ENCODE measurements at regions not wholly inside any gene's neighbourhood (a gene's known extent, or its start where the extent isn't known, plus 50 kb on each side); places are given as distances from the start of the nearest gene placed in this dataset.

DNA sequence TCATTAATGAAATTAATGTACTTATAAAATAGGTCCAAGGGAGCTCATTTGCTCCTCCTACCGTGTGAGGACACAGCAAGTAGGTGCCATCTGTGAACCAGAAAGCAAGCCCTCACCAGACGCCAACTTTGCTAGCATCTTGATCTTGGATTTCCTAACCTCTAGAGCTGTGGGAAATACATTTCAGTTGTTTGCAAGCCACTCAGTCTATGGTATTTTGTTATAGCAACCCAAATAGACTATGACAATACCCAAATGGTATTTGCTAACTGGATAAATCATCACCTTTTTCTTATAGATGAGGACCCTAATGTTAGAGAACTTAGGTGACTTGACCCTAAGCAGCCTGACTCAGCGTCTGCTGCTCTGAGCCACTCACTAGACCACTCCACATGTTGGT lies 379.6 kb downstream of the HRH4 start:
- H3K36me3 ChIP-seq (ENCODE audit: control insufficient read depth, insufficient read depth, low read length), result no peaks in the 10 kb centered on the region
- intact Hi-C loops (cut with micrococcal nuclease), result no loop called here
- H3K4me1 Mint-ChIP-seq, result no peaks in the 10 kb centered on the region
- no peak overlapping the region for H3K27ac Mint-ChIP-seq
- H3K4me1 ChIP-seq (ENCODE audit: control insufficient read depth, insufficient read depth, low read length), result no peaks in the 10 kb centered on the region
- DNase-seq, result no peak
- H3K27me3 Mint-ChIP-seq (ENCODE audit: low read depth in 2 of 2), result peaks cover 0 to 8% of the 10 kb centered on the region in 2 donors
- H3K27ac ChIP-seq (ENCODE audit: low read length), result no peak overlapping the region
- no peak for ATAC-seq
- no peak overlapping the region for H3K4me3 ChIP-seq (ENCODE audit: low read length)
- TF ChIP-seq, protein P1, sequence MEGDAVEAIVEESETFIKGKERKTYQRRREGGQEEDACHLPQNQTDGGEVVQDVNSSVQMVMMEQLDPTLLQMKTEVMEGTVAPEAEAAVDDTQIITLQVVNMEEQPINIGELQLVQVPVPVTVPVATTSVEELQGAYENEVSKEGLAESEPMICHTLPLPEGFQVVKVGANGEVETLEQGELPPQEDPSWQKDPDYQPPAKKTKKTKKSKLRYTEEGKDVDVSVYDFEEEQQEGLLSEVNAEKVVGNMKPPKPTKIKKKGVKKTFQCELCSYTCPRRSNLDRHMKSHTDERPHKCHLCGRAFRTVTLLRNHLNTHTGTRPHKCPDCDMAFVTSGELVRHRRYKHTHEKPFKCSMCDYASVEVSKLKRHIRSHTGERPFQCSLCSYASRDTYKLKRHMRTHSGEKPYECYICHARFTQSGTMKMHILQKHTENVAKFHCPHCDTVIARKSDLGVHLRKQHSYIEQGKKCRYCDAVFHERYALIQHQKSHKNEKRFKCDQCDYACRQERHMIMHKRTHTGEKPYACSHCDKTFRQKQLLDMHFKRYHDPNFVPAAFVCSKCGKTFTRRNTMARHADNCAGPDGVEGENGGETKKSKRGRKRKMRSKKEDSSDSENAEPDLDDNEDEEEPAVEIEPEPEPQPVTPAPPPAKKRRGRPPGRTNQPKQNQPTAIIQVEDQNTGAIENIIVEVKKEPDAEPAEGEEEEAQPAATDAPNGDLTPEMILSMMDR (IDR thresholded peaks at IDR 0.05), result no peak
- no peaks in the 10 kb centered on the region for H3K27me3 ChIP-seq (ENCODE audit: control insufficient read depth, insufficient read depth, low read length)
- no peak overlapping the region for H3K4me3 Mint-ChIP-seq
- 83% methylated on average over 2 of the region's 3 CpGs for WGBS (ENCODE audit: insufficient coverage)
- H3K9me3 Mint-ChIP-seq, result no peaks in the 10 kb centered on the region
- H3K9me3 ChIP-seq (ENCODE audit: control insufficient read depth, insufficient read depth, low read length), result no peaks in the 10 kb centered on the region
- H3K36me3 Mint-ChIP-seq, result no peaks in the 10 kb centered on the region

DNA sequence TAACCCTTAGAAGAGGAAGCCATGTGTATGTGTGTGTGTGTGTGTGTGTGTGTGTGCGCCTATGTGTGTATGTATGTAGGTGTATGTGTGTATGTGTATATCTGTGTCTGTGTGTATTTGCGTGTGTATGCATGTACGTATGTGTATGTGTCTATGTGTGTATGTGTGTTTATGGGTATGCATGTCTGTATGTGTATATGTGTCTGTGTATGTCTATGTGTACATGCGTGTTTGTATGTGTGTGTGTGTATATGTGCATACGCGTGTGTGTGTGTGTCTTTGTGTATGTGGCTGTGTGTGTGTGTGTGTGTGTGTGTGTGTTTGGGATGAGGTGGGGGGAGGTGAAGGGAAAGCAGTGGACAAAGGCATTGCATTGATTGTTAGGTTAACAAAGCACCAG lies 380.2 kb downstream of the HRH4 start:
- Histone ChIP-seq H3K27ac (ENCODE audit: low read length) (no peak overlapping the region), H3K4me1 (ENCODE audit: control insufficient read depth, insufficient read depth, low read length) (no peaks in the 10 kb centered on the region), H3K9me3 (ENCODE audit: control insufficient read depth, insufficient read depth, low read length) (no peaks in the 10 kb centered on the region), H3K36me3 (ENCODE audit: control insufficient read depth, insufficient read depth, low read length) (no peaks in the 10 kb centered on the region), H3K4me3 (ENCODE audit: low read length) (no peak overlapping the region), H3K27me3 (ENCODE audit: control insufficient read depth, insufficient read depth, low read length) (no peaks in the 10 kb centered on the region)
- H3K36me3 Mint-ChIP-seq, result no peaks in the 10 kb centered on the region
- DNase-seq (no peak), ATAC-seq (peak in 1 of 3 donors; percentile 28)
- intact Hi-C loops (cut with micrococcal nuclease), result no loop called here
- H3K4me3 Mint-ChIP-seq, result no peak overlapping the region
- TF ChIP-seq, protein P1 (IDR thresholded peaks at IDR 0.05), result no peak
- H3K9me3 Mint-ChIP-seq, result no peaks in the 10 kb centered on the region
- H3K4me1 Mint-ChIP-seq, result no peaks in the 10 kb centered on the region
- no peak overlapping the region for H3K27ac Mint-ChIP-seq
- peaks cover 0 to 13% of the 10 kb centered on the region in 2 donors for H3K27me3 Mint-ChIP-seq (ENCODE audit: low read depth in 2 of 2)
- 78% methylated on average over 6 of the region's 6 CpGs for WGBS (ENCODE audit: insufficient coverage)

DNA sequence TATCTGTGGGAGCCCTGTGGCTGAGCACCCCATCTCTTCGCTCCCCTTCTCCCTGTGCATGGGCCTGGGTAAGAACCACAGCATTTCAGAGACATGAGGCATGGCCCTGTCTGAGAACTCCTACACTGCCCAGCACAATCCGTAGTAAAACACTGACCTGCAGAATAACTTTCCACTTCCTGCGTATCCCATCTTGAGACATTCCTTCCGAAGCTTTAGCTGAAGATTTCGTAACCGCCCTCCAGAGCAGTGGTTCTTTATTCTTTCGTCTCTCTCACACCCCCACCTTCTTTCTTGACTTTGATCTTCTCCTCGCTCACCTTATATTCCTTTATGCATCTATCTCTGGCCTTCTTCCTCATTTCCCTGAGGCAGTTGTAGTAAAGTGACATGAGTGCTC lies 381.1 kb downstream of the HRH4 start:
- H3K27ac Mint-ChIP-seq, result no peak overlapping the region
- Histone ChIP-seq H3K4me3 (ENCODE audit: low read length) (no peak overlapping the region), H3K4me1 (ENCODE audit: control insufficient read depth, insufficient read depth, low read length) (no peaks in the 10 kb centered on the region), H3K36me3 (ENCODE audit: control insufficient read depth, insufficient read depth, low read length) (no peaks in the 10 kb centered on the region), H3K27me3 (ENCODE audit: control insufficient read depth, insufficient read depth, low read length) (no peaks in the 10 kb centered on the region), H3K9me3 (ENCODE audit: control insufficient read depth, insufficient read depth, low read length) (no peaks in the 10 kb centered on the region), H3K27ac (ENCODE audit: low read length) (no peak overlapping the region)
- H3K4me1 Mint-ChIP-seq, result no peaks in the 10 kb centered on the region
- TF ChIP-seq, protein P1 (IDR thresholded peaks at IDR 0.05), result no peak
- ATAC-seq, result no peak
- intact Hi-C loops (cut with micrococcal nuclease), result no loop called here
- H3K36me3 Mint-ChIP-seq, result no peaks in the 10 kb centered on the region
- DNase-seq, result no peak
- peaks cover 0 to 13% of the 10 kb centered on the region in 2 donors for H3K27me3 Mint-ChIP-seq (ENCODE audit: low read depth in 2 of 2)
- 91% methylated on average over 8 of the region's 8 CpGs for WGBS (ENCODE audit: insufficient coverage)
- no peak overlapping the region for H3K4me3 Mint-ChIP-seq
- no peaks in the 10 kb centered on the region for H3K9me3 Mint-ChIP-seq

DNA sequence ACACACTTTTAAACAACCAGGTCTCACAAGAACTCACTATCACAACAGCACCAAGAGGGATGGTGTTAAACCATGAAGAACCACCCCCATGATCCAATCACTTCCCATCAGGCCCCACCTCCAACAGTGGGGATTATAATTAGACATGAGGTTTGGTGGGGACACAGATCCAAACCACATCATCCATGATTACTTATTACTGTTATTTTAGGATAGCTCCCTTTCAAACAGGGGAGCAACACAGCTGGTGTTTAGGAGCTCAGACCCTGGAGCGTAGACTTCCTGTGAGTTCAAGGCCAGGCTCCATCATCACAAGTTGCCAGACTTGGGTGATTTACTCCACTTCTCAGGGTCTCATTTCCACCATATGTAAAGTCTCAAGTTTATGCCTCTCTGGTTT lies 382.7 kb downstream of the HRH4 start:
- no peaks in the 10 kb centered on the region for H3K36me3 Mint-ChIP-seq
- Histone ChIP-seq H3K4me1 (ENCODE audit: control insufficient read depth, insufficient read depth, low read length) (no peaks in the 10 kb centered on the region), H3K9me3 (ENCODE audit: control insufficient read depth, insufficient read depth, low read length) (no peaks in the 10 kb centered on the region), H3K27me3 (ENCODE audit: control insufficient read depth, insufficient read depth, low read length) (no peaks in the 10 kb centered on the region), H3K4me3 (ENCODE audit: low read length) (no peak overlapping the region), H3K27ac (ENCODE audit: low read length) (no peak overlapping the region), H3K36me3 (ENCODE audit: control insufficient read depth, insufficient read depth, low read length) (no peaks in the 10 kb centered on the region)
- ATAC-seq (no peak), DNase-seq (no peak)
- H3K4me3 Mint-ChIP-seq, result no peak overlapping the region
- 95% methylated on average over 1 of the region's 1 CpG for WGBS (ENCODE audit: insufficient coverage)
- no peaks in the 10 kb centered on the region for H3K4me1 Mint-ChIP-seq
- TF ChIP-seq, protein P1 (IDR thresholded peaks at IDR 0.05), result no peak
- H3K27me3 Mint-ChIP-seq (ENCODE audit: low read depth in 2 of 2), result peaks cover 0 to 13% of the 10 kb centered on the region in 2 donors
- intact Hi-C loops (cut with micrococcal nuclease), result no loop called here
- no peaks in the 10 kb centered on the region for H3K9me3 Mint-ChIP-seq
- H3K27ac Mint-ChIP-seq, result no peak overlapping the region
